Endothelial cell of umbilical vein (primary cell): ENCODE measurements at regions not wholly inside any gene's neighbourhood (a gene's known extent, or its start where the extent isn't known, plus 50 kb on each side); places are given as distances from the start of the nearest gene placed in this dataset.

Source experiments
- BruUV-seq: library from RNA; stranded (reverse); fragments of 400-500 nt; replicated peaks from 2 replicates; lab custom pipeline; 2021; lab: Mats Ljungman, UMichigan
- CTCF ChIA-PET: fragments of 300-600, 350-600 bp; sonication (Branson Sonifier 250); formaldehyde crosslinking; loops from one replicate; lab custom pipeline; 2021; ENCODE audit warnings: antibody characterized with exemption, inconsistent platforms; lab: Charles Lee
- POLR2A ChIA-PET: fragments of 300-600, 350-600 bp; sonication (Branson Sonifier 250); formaldehyde crosslinking; loops from one replicate; lab custom pipeline; 2021; ENCODE audit warnings: antibody characterized with exemption, inconsistent platforms; lab: Charles Lee
- DNase-seq: peaks from one replicate; pipeline ENCODE4 v3.0.0-alpha.2; 2011; ENCODE audit warnings: low read depth, low spot score
- FAIRE-seq: peaks from 2 replicates; lab custom pipeline; 2011; peaks lifted over from hg19 to GRCh38; lab: Jason Lieb, UNC
- H2AFZ ChIP-seq: 2 replicates; pipeline ENCODE4 v1.6.0; 2012; ENCODE audit warnings: low read depth, low read length, control low read depth, inconsistent platforms
- H3K27ac ChIP-seq: 2 replicates; pipeline ENCODE4 v1.5.1; 2011; ENCODE audit warnings: low read depth, mild to moderate bottlenecking, control low read depth, low read length, moderate library complexity; ENCODE audit not compliant: insufficient read depth
- H3K27me3 ChIP-seq, 2 experiments: 2 replicates each; pipeline versions ENCODE4 v1.6.0 to v1.6.1; 2011; ENCODE audit warnings: low read length in 2 of 2, mixed read lengths in 1 of 2; ENCODE audit not compliant: control insufficient read depth in 2 of 2, insufficient read depth in 2 of 2
- H3K36me3 ChIP-seq, 2 experiments: 2 replicates in 1 of 2; 3 replicates in 1 of 2; pipeline ENCODE4 v1.5.1; 2011; ENCODE audit warnings: low read length in 2 of 2, mild to moderate bottlenecking in 1 of 2, moderate library complexity in 1 of 2; ENCODE audit not compliant: control insufficient read depth in 2 of 2, insufficient read depth in 2 of 2; ENCODE audit errors: extremely low read depth in 1 of 2
- H3K4me1 ChIP-seq: 3 replicates; pipeline ENCODE4 v1.5.1; 2011; ENCODE audit warnings: mild to moderate bottlenecking, low read length; ENCODE audit not compliant: control insufficient read depth, insufficient read depth; ENCODE audit errors: extremely low read depth
- H3K4me2 ChIP-seq: 2 replicates; pipeline ENCODE4 v1.6.1; 2011; ENCODE audit warnings: low read length, control low read depth, mixed read lengths; ENCODE audit not compliant: insufficient read depth
- H3K4me3 ChIP-seq, 3 experiments: fragments of 200-600 bp in 1 of 3; sonication (generic), shearing (Covaris generic) in 1 of 3; replicated peaks in 1 of 3; 2 replicates each; pipeline ENCODE4 v1.5.1; 2011 to 2016; ENCODE audit warnings: control low read depth in 3 of 3, low read length in 3 of 3, mild to moderate bottlenecking in 2 of 3, inconsistent platforms in 1 of 3, low read depth in 1 of 3, moderate library complexity in 1 of 3; ENCODE audit not compliant: insufficient read depth in 1 of 3
- H3K79me2 ChIP-seq: 2 replicates; pipeline ENCODE4 v1.6.0; 2012; ENCODE audit warnings: low read length, inconsistent platforms; ENCODE audit not compliant: control insufficient read depth, insufficient read depth
- H3K9ac ChIP-seq: replicated peaks from 2 replicates; pipeline ENCODE3; 2011; ENCODE audit warnings: low read length, control low read depth; ENCODE audit not compliant: insufficient read depth; ENCODE audit errors: extremely low read depth
- H3K9me1 ChIP-seq: replicated peaks from 3 replicates; pipeline ENCODE4 v1.6.0; 2011; ENCODE audit warnings: mild to moderate bottlenecking, low read length; ENCODE audit not compliant: control insufficient read depth, insufficient read depth; ENCODE audit errors: extremely low read depth
- H3K9me3 ChIP-seq: replicated peaks from 2 replicates; pipeline ENCODE4 v1.5.1; 2012; ENCODE audit warnings: low read length, inconsistent platforms; ENCODE audit not compliant: control insufficient read depth, insufficient read depth
- H4K20me1 ChIP-seq: replicated peaks from 2 replicates; pipeline ENCODE3; 2011; ENCODE audit warnings: mild to moderate bottlenecking, low read length; ENCODE audit not compliant: control insufficient read depth, insufficient read depth; ENCODE audit errors: extremely low read depth
- EZH2 ChIP-seq: IDR thresholded peaks from 2 replicates; pipeline ENCODE4 v1.6.1; 2012; ENCODE audit warnings: borderline replicate concordance, low read depth, mild to moderate bottlenecking, moderate library complexity, low read length, inconsistent platforms; ENCODE audit not compliant: severe bottlenecking
- FOS ChIP-seq: IDR thresholded peaks from 2 replicates; pipeline ENCODE4 v1.6.1; 2011; ENCODE audit warnings: mild to moderate bottlenecking, low read length, moderate library complexity, borderline replicate concordance; ENCODE audit not compliant: insufficient read depth
- GATA2 ChIP-seq: IDR thresholded peaks from 2 replicates; pipeline ENCODE4 v1.7.0; 2011; ENCODE audit warnings: low read depth, mild to moderate bottlenecking, moderate library complexity, mixed read lengths, low read length; ENCODE audit not compliant: insufficient read length, insufficient read depth
- JUN ChIP-seq: IDR thresholded peaks from 2 replicates; pipeline ENCODE4 v1.6.1; 2011; ENCODE audit warnings: borderline replicate concordance, low read depth; ENCODE audit not compliant: insufficient read length, insufficient read depth
- MYC ChIP-seq: IDR thresholded peaks from one replicate; pipeline ENCODE4 v1.6.1; 2011; ENCODE audit warnings: mild to moderate bottlenecking, low read depth, low read length
- POLR2A ChIP-seq: IDR thresholded peaks from 2 replicates; pipeline ENCODE4 v1.6.1; 2012; ENCODE audit warnings: low read depth, mild to moderate bottlenecking, control low read depth, low read length
- POLR2AphosphoS5 ChIP-seq: IDR thresholded peaks from 2 replicates; pipeline ENCODE4 v1.6.1; 2012; ENCODE audit warnings: low read depth, mild to moderate bottlenecking, control low read depth, low read length, moderate library complexity; ENCODE audit not compliant: insufficient read depth
- dilution Hi-C: fragments of 300-500 bp; cut with MboI; formaldehyde crosslinking; loops from one replicate; pipeline ENCODE4 v1.15.0; 2019; ENCODE audit warnings: low sequenced_read_pairs; ENCODE audit not compliant: extremely low pct_ligation_motif_present
- intact Hi-C: fragments of 100-400 bp; cut with micrococcal nuclease; formaldehyde crosslinking; loops from one replicate; pipeline ENCODE4 v1.10.0; 2022
- TF ChIP-seq, protein P1 (sequence below): IDR thresholded peaks from 2 replicates; pipeline ENCODE4 v1.6.1; 2011; ENCODE audit not compliant: insufficient read depth, insufficient read length
- TF ChIP-seq, protein P2 (sequence below), 2 donors: IDR thresholded peaks; 1 replicate in 1 of 2; 2 replicates in 1 of 2; pipeline ENCODE4 v1.5.1; 2011; ENCODE audit warnings: low read length in 2 of 2, mild to moderate bottlenecking in 2 of 2, moderate library complexity in 2 of 2, control low read depth in 1 of 2, inconsistent platforms in 1 of 2, low read depth in 1 of 2; ENCODE audit not compliant: insufficient read depth in 1 of 2; ENCODE audit errors: extremely low read depth in 1 of 2

DNA sequence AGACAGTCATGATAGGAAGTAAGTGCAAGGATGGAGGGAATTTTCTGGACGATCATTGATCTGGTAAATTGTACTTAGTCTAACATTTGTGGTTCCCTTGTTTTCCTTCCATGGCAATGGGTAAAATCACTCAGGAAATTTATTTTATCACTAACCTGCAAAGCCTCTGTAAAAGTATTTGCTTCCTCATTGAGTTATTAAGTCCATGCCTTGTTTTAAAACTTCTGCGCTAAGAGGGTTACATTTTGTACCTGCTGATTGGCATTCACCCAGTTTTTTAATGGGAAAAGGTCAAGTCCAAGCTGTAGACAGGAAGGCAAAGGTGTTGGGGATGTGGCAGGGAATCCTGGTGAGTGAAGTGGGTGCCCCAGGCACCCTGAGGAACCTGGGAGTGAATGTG is 146.2 kb upstream of the NR2F2 start:
- Histone ChIP-seq H3K4me3 (no peak overlapping the region), H3K79me2 (no peaks in the 10 kb centered on the region), H3K36me3 (no peaks in the 10 kb centered on the region), H3K27ac (no peak overlapping the region), H3K27me3 (no peaks in the 10 kb centered on the region), H3K9ac (no peak overlapping the region), H3K4me2 (no peak overlapping the region), H3K4me1 (no peaks in the 10 kb centered on the region), H2AFZ (no peak overlapping the region), H3K9me1 (no peaks in the 10 kb centered on the region), H4K20me1 (no peaks in the 10 kb centered on the region), H3K9me3 (no peaks in the 10 kb centered on the region)
- BruUV-seq = no TSS peak
- intact Hi-C loops (no loop called here), dilution Hi-C loops (no loop called here)
- TF ChIP-seq POLR2A = no peak
- no peak for TF ChIP-seq MYC
- no peak for TF ChIP-seq GATA2
- TF ChIP-seq, protein P1, sequence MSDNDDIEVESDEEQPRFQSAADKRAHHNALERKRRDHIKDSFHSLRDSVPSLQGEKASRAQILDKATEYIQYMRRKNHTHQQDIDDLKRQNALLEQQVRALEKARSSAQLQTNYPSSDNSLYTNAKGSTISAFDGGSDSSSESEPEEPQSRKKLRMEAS = no peak
- no peak for TF ChIP-seq FOS
- TF ChIP-seq EZH2 = no peak
- TF ChIP-seq, protein P2, sequence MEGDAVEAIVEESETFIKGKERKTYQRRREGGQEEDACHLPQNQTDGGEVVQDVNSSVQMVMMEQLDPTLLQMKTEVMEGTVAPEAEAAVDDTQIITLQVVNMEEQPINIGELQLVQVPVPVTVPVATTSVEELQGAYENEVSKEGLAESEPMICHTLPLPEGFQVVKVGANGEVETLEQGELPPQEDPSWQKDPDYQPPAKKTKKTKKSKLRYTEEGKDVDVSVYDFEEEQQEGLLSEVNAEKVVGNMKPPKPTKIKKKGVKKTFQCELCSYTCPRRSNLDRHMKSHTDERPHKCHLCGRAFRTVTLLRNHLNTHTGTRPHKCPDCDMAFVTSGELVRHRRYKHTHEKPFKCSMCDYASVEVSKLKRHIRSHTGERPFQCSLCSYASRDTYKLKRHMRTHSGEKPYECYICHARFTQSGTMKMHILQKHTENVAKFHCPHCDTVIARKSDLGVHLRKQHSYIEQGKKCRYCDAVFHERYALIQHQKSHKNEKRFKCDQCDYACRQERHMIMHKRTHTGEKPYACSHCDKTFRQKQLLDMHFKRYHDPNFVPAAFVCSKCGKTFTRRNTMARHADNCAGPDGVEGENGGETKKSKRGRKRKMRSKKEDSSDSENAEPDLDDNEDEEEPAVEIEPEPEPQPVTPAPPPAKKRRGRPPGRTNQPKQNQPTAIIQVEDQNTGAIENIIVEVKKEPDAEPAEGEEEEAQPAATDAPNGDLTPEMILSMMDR (IDR thresholded peaks at IDR 0.05; ENCODE audit: extremely low read depth in 1 of 2, insufficient read depth in 1 of 2, low read depth in 1 of 2, low read length in 2 of 2) = no peak
- no peak for TF ChIP-seq POLR2AphosphoS5
- no peak for TF ChIP-seq JUN
- ChIA-PET POLR2A (no interaction called here), CTCF (interaction anchor here (1.3 to 1.4 kb wide), 2 partner anchors 12 to 143 kb away, joined by 3 to 4 read pairs; no protein-coding TSS in a partner anchor)
- FAIRE-seq (no peak), DNase-seq (no peak)
